Jurkat, Clone E6-1 (cell line): ENCODE measurements at regions not wholly inside any gene's neighbourhood (a gene's known extent, or its start where the extent isn't known, plus 50 kb on each side); places are given as distances from the start of the nearest gene placed in this dataset.
"Not testable (repeated sequence)": the region's sequence is repeated elsewhere in the genome, so short reads cannot be mapped to it uniquely, and the experiment has no call there.

ENCODE experiments used
- DNase-seq: peaks from one replicate; pipeline ENCODE4 v3.0.0-alpha.2; 2011; ENCODE audit warnings: low read depth, low spot score
- H3K4me3 ChIP-seq: 2 replicates; pipeline ENCODE4 v1.5.1; 2011; ENCODE audit warnings: mild to moderate bottlenecking, low read length, control low read depth, moderate library complexity

GRCh38 chr11:98300719-98301118 is 720.0 kb upstream of the CNTN5 start:
- no peak for DNase-seq

DNA sequence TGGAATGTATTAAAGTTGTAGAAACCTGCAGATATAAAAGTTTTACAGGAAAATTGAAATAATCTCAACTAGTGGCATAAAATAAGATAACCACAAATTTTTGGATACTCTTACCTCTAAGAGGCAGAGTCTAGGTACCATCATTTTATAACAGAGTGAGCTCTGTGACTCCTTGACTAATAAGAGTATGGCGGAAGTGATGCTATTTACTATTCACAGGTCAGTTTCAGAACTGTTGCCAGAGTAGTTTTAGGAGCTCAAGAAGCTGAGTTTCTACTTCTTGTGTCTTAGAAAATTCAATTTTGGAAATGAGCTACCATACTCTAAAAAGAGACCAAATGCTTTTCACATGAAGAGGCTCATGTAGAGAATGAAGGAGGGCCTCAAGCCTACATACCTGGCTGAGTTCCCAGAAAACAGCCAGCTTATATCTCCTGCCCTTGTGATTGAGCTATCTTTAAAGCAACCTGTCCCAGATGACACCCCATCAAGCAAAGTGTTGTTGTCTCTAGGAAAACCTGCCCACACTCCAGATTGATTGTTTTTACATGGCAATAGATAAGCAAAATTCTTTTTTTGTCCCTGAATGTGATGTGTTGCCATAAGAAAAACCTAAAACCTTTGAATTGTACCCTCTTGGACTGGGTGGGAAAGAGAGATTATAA is 712.8 kb upstream of the CNTN5 start:
- no peak overlapping the region for H3K4me3 ChIP-seq
- DNase-seq = no peak

More at GRCh38 chr11:98300719-98301118, 720.0 kb upstream of the CNTN5 start:
- no peak overlapping the region for H3K4me3 ChIP-seq

DNA sequence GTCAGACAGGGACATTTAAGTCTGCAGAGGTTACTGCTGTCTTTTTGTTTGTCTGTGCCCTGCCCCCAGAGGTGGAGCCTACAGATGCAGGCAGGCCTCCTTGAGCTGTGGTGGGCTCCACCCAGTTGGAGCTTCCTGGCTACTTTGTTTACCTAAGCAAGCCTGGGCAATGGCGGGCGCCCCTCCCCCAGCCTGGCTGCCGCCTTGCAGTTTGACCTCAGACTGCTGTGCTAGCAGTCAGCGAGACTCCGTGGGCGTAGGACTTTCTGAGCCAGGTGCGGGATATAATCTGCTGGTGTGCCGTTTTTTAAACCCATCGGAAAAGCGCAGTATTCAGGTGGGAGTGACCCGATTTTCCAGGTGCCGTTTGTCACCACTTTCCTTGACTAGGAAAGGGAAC is 690.4 kb upstream of the CNTN5 start:
- H3K4me3 ChIP-seq, DNase-seq: not testable (repeated sequence)

GRCh38 chr11:98358551-98358950 is 662.2 kb upstream of the CNTN5 start:
- DNase-seq = no peak
- H3K4me3 ChIP-seq = no peak overlapping the region

GRCh38 chr11:98365190-98365589 is 655.6 kb upstream of the CNTN5 start:
- H3K4me3 ChIP-seq = no peak overlapping the region
- DNase-seq = no peak

DNA sequence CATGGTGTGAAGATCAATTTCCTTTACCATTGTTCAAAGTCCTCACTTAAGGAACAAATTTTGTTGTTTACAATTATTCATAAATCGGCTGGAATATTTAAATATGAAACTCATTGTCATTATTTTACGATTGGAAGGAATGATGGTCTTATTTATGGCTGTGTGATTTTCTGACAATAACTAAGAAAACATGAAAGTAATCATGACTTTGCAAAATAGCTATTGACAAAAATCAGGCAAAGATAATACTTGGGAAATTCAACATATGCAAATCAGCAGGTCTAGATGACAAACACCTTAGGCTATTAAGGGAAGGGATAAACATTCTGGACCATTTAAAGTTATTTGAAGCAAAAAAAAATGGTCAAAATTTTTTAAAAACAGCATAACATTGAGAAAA is 654.8 kb upstream of the CNTN5 start:
- H3K4me3 ChIP-seq = no peak overlapping the region
- no peak for DNase-seq

DNA sequence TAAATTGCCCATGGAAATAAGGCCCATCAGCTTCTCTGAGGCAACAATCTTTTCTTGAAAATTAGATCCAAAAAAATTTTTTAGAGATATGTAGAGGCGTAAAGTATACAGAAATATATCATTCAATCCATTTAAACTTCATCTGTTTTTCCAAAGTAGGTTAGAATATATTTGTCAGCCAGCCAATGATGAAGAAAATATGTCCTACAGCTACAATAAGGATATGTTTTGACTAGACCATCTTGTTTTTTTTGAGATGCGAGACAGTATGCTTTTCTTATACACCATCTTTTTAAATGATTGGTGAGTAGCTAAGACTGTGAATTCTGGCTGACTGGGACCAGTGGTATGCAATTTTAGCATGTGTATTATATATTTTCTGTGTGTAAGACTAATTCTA is 630.4 kb upstream of the CNTN5 start:
- H3K4me3 ChIP-seq = no peak overlapping the region
- no peak for DNase-seq

DNA sequence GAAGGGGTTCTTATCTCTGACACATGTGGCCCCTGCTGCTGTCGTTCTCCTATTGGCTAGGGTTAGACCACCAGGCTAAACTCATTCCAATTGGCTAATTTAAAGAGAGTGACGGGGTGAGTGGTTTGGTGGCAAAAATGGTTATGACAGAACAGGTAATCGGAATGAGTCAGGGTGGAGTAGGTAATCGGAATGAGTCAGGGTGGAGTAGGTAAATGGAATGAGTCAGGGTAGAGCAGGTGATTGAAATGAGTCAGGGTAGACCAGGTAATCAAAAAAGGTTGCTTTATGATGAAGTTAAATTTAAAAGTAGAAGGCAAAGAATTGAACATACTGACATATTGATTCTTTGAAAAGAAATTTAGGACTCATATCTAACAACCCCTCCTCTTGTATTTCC is 626.2 kb upstream of the CNTN5 start:
- H3K4me3 ChIP-seq, DNase-seq: not testable (repeated sequence)

- no peak overlapping the region for H3K4me3 ChIP-seq
- DNase-seq = no peak
Observed at GRCh38 chr11:98398508-98398907, 622.2 kb upstream of the CNTN5 start.

GRCh38 chr11:98409069-98409468 is 611.7 kb upstream of the CNTN5 start:
- no peak overlapping the region for H3K4me3 ChIP-seq
- DNase-seq = no peak

GRCh38 chr11:98411777-98412176 is 609.0 kb upstream of the CNTN5 start:
- DNase-seq = no peak
- no peak overlapping the region for H3K4me3 ChIP-seq

- DNase-seq = no peak
- no peak overlapping the region for H3K4me3 ChIP-seq
Observed at GRCh38 chr11:98417256-98417755, 603.4 kb upstream of the CNTN5 start.

GRCh38 chr11:98423933-98424332 is 596.8 kb upstream of the CNTN5 start:
- H3K4me3 ChIP-seq = no peak overlapping the region
- DNase-seq = no peak

DNA sequence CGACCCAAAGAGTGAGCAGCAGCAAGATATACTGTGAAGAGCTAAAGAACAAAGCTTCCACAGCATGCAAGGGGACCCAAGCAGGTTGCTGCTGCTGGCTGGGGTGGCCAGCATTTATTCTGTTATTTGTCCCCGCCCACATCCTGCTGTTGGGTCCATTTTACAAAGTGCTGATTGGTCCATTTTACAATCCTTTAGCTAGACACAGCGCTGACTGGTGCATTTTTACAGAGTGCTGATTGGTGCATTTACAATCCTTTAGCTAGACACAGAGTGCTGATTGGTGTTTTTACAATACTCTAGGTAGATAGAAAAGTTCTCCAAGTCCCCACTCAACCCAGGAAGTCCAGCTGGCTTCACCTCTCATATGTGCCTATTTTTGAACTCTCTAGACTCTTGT is 596.0 kb upstream of the CNTN5 start:
- not testable (repeated sequence) for H3K4me3 ChIP-seq

GRCh38 chr11:98431463-98432359 is 589.0 kb upstream of the CNTN5 start:
- H3K4me3 ChIP-seq = no peak overlapping the region
- DNase-seq = no peak

More for the DNA sequence above, 596.0 kb upstream of the CNTN5 start:
- DNase-seq = not testable (repeated sequence)

GRCh38 chr11:98434296-98434695 is 586.5 kb upstream of the CNTN5 start:
- no peak overlapping the region for H3K4me3 ChIP-seq
- no peak for DNase-seq

DNA sequence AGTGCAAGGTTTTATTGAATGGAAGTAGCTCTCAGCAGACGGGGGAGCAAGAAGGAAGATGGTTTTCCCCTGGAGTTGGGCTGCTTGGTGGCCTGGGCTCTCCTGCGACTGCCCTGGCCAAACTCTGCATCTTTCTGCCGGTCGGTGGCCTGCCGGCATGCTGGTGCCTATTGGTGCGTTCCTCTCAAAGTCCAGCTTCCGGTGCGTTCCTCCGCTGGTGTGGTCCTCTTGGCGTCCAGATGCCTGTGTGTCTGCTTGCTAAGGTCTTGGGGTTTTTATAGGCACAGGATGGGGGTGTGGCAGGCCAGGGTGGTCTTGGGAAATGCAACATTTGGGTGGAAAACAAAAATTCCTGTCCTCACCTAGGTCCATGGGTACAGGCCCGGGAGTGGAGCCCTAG is 567.4 kb upstream of the CNTN5 start:
- H3K4me3 ChIP-seq = no peak overlapping the region
- DNase-seq = no peak

- H3K4me3 ChIP-seq = no peak overlapping the region
- DNase-seq = no peak
Observed at GRCh38 chr11:98455500-98456307, 565.0 kb upstream of the CNTN5 start.

DNA sequence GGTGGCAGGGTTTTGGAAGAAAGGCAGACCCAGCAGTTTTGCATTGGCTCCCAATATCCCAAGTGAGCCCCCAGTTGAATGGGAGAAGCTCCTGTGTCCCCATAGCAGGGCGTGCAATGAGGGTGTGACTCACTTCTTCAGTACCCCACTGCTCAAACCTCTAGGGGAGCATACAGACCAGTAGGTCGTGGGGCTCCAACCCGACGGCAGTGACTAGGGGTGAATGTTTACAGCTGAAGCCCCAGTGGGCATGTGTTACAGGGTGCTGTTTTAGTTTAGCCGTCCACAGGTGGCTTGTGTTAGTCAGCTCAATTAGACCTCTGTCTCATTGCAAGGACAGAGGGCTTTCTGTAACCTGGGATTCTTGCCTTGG is 564.5 kb upstream of the CNTN5 start:
- H3K4me3 ChIP-seq = no peak overlapping the region
- DNase-seq = no peak

DNA sequence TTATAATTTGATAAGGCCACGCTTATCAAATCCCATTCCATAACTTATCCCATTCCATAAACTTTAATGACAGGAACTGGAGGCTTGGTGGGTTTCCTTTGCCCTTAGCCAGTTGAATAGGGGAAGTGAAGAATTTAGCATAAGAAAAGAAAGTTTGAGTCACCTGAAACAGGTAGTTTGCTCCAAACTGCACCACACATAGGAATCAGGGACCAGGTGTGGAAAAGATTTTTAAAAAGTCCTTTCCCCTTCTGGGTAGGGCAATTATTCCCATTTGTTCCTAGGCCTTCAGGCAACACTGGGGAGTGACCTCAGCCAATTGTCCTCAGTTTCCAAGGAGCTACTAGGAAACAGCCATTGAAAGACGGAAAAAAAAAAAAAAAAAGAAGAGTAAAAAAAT is 525.7 kb upstream of the CNTN5 start:
- DNase-seq = no peak
- H3K4me3 ChIP-seq = no peak overlapping the region
